ENCODE measurements at regions not wholly inside any gene's neighbourhood (a gene's known extent, or its start where the extent isn't known, plus 50 kb on each side); places are given as distances from the start of the nearest gene placed in this dataset.

GRCh38 chr10:104580774-104581675 is 60.1 kb upstream of the SORCS3 start:
- DNase-seq = peak; percentile 47 to 76
- Histone ChIP-seq H3K4me1 (no peaks in the 10 kb centered on the region), H3K27ac (no peak overlapping the region), H3K4me3 (no peak overlapping the region), H3K36me3 (no peaks in the 10 kb centered on the region), H3K9me3 (replicated peaks) (no peaks in the 10 kb centered on the region), H3K27me3 (no peaks in the 10 kb centered on the region)

DNA sequence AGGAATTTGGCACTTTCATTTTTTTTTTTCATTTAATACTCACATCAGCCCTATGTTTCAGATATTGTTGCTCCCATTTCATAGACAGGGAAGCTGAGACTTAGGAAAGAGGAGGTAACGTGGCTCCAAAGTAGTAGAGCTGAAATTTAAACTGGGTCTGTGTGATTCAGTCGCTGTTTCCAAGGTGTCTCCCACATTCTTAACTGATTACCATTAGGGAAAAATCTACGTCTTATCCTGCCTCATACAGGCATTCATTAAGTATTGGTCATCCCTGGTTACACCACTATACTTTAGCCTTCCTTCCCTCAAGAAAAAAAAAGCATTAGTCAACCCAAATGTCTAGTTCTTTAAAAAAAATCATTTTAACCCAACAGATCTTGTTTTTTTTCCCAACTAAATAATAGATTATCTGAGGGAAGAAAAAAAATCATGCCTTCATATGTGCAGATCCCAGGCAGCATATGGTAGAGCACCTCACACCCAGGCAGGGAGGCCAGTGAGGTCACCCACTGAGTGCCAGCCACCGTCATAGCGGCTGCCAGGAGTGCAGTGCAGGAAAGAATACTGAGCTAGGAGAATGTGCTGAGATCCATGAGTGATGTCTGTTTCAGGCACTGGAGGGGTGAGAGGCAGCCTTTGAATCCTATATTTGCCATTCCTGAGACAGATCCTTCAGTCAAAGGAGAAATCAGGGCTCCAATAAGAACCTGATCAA is 59.0 kb upstream of the SORCS3 start:
- H3K36me3 ChIP-seq = no peaks in the 10 kb centered on the region
- H3K27ac ChIP-seq = no peak overlapping the region
- H3K4me3 ChIP-seq = no peak overlapping the region
- no peaks in the 10 kb centered on the region for H3K4me1 ChIP-seq
- no peak for DNase-seq
- H3K9me3 ChIP-seq (replicated peaks) = no peaks in the 10 kb centered on the region
- H3K27me3 ChIP-seq = no peaks in the 10 kb centered on the region

- Histone ChIP-seq H3K27ac (no peak overlapping the region), H3K27me3 (no peaks in the 10 kb centered on the region), H3K9me3 (replicated peaks) (no peaks in the 10 kb centered on the region), H3K36me3 (no peaks in the 10 kb centered on the region), H3K4me3 (no peak overlapping the region), H3K4me1 (no peaks in the 10 kb centered on the region)
- DNase-seq = peak in 1 of 2 experiments; percentile 18
Observed at GRCh38 chr10:104582602-104582951, 58.5 kb upstream of the SORCS3 start.

DNA sequence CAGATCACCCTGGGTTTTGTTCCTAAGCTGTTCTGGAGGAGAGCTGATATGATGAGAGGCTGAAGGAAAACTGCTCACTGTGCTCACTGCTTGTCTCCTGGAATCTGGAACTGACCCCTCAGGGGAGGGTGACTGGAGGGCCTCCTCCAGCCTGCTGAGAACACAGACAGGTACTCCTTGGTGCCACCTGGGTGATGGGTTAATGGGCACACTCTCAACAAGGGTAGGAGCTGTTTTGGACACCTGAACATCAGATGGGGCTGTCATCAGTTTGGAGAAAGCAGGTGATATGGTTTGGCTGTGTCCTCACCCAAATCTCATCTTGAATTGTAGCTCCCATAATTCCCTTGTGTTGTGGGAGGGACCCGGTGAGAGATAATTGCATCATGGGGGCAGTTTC is 58.1 kb upstream of the SORCS3 start:
- Histone ChIP-seq H3K4me3 (no peak overlapping the region), H3K4me1 (no peaks in the 10 kb centered on the region), H3K27me3 (no peaks in the 10 kb centered on the region), H3K27ac (no peak overlapping the region), H3K36me3 (no peaks in the 10 kb centered on the region), H3K9me3 (replicated peaks) (no peaks in the 10 kb centered on the region)
- DNase-seq = no peak

GRCh38 chr10:104584541-104584940 is 56.5 kb upstream of the SORCS3 start:
- Histone ChIP-seq H3K9me3 (replicated peaks) (no peaks in the 10 kb centered on the region), H3K4me1 (no peaks in the 10 kb centered on the region), H3K27me3 (no peaks in the 10 kb centered on the region; the same call in 1 of the 2 replicates), H3K27ac (no peak overlapping the region), H3K4me3 (no peak overlapping the region), H3K36me3 (no peaks in the 10 kb centered on the region)
- DNase-seq = no peak

DNA sequence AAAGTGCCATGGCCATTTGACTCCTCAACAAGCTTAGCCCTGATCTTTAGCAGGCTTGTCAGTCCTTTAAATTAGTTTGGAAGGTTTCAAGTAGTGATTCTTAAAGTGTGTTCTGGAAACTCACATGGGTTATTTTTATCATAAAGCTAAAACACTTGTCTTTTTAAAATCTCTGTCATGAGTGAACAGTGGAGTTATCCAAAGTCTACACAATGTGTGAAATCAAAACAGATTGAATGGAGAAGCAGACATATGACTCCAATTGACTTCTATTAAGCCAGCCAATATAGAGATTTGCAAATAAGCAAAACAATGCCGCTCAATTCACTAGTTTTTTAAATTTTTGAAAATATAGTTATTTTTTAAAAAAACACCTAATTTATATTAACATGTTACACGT is 53.3 kb upstream of the SORCS3 start:
- no peaks in the 10 kb centered on the region for H3K9me3 ChIP-seq (replicated peaks)
- no peak for DNase-seq
- H3K4me3 ChIP-seq = no peak overlapping the region
- H3K27ac ChIP-seq = no peak overlapping the region
- peaks cover 13% of the 10 kb centered on the region for H3K27me3 ChIP-seq
- no peaks in the 10 kb centered on the region for H3K36me3 ChIP-seq
- H3K4me1 ChIP-seq = no peaks in the 10 kb centered on the region

DNA sequence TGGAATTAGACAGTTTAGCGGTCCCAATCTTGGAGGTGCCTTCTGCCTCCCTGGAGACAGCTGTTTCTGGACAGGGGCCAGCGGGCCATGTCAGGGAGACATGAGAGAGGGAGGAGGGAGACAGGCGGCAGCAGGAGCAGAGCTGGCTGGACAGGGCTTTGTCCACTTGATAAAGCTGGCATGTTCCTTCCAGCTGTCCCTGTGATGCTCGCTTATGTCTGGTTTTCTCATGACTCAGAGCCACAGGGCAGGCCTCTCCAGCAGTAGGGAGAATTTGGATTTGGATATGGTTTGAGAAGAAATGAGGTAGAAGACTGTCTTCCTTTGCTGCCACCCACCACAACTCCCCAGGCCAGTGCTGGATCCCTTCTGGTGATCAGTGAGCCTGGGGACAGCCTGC is 51.7 kb upstream of the SORCS3 start:
- Histone ChIP-seq H3K27me3 (peaks cover 13% of the 10 kb centered on the region), H3K4me3 (no peak overlapping the region), H3K27ac (peak overlapping the region; percentile 25; the same call in 1 of the 2 replicates), H3K4me1 (no peaks in the 10 kb centered on the region), H3K36me3 (no peaks in the 10 kb centered on the region), H3K9me3 (replicated peaks) (no peaks in the 10 kb centered on the region)
- peak; percentile 13 to 15 for DNase-seq

- H3K9me3 ChIP-seq (replicated peaks) = no peaks in the 10 kb centered on the region
- H3K4me1 ChIP-seq = no peaks in the 10 kb centered on the region
- no peaks in the 10 kb centered on the region for H3K36me3 ChIP-seq
- peak in 1 of 2 experiments; percentile 8 for DNase-seq
- no peak overlapping the region for H3K4me3 ChIP-seq
- H3K27ac ChIP-seq = peak overlapping the region; percentile 25; the same call in 1 of the 2 replicates
- H3K27me3 ChIP-seq = peaks cover 13% of the 10 kb centered on the region
Observed at GRCh38 chr10:104589871-104590270, 51.2 kb upstream of the SORCS3 start.

Measured in SJCRH30 (cell line).